ENCODE measurements at regions not wholly inside any gene's neighbourhood (a gene's known extent, or its start where the extent isn't known, plus 50 kb on each side); places are given as distances from the start of the nearest gene placed in this dataset.
"Not testable (repeated sequence)": the region's sequence is repeated elsewhere in the genome, so short reads cannot be mapped to it uniquely, and the experiment has no call there.

GRCh38 chr4:38416450-38417014 lies 247.5 kb upstream of the KLF3 start:
- TF ChIP-seq CTCF (IDR thresholded peaks at IDR 0.05; ENCODE audit: low read depth, low read length) = no peak
- no peak overlapping the region for H3K4me3 ChIP-seq (replicated peaks in 1 of 2; ENCODE audit: low read depth in 2 of 2, low read length in 2 of 2)
- DNase-seq (ENCODE audit: low read depth in 2 of 2) = no peak

GRCh38 chr4:38420254-38420653 lies 243.7 kb upstream of the KLF3 start:
- not testable (repeated sequence) for DNase-seq (ENCODE audit: low read depth in 2 of 2); H3K4me3 ChIP-seq (replicated peaks in 1 of 2; ENCODE audit: low read depth in 2 of 2, low read length in 2 of 2)

- DNase-seq (ENCODE audit: low read depth in 2 of 2) = no peak
- H3K4me3 ChIP-seq (replicated peaks in 1 of 2; ENCODE audit: low read depth in 2 of 2, low read length in 2 of 2) = no peak overlapping the region
- TF ChIP-seq CTCF (IDR thresholded peaks at IDR 0.05; ENCODE audit: low read depth, low read length) = no peak
These were observed 241.1 kb upstream of the KLF3 start for GRCh38 chr4:38422850-38423249.

- no peak overlapping the region for H3K4me3 ChIP-seq (replicated peaks in 1 of 2; ENCODE audit: low read depth in 2 of 2, low read length in 2 of 2)
- DNase-seq (ENCODE audit: low read depth in 2 of 2) = no peak
- no peak for TF ChIP-seq CTCF (IDR thresholded peaks at IDR 0.05; ENCODE audit: low read depth, low read length)
These were observed 239.7 kb upstream of the KLF3 start for GRCh38 chr4:38424151-38424871.

- no peak for TF ChIP-seq CTCF (IDR thresholded peaks at IDR 0.05; ENCODE audit: low read depth, low read length)
- H3K4me3 ChIP-seq (replicated peaks in 1 of 2; ENCODE audit: low read depth in 2 of 2, low read length in 2 of 2) = no peak overlapping the region
- no peak for DNase-seq (ENCODE audit: low read depth in 2 of 2)
These were observed 237.5 kb upstream of the KLF3 start for GRCh38 chr4:38426532-38426931.

GRCh38 chr4:38430841-38431240 lies 233.2 kb upstream of the KLF3 start:
- DNase-seq (ENCODE audit: low read depth in 2 of 2) = no peak
- no peak overlapping the region for H3K4me3 ChIP-seq (replicated peaks in 1 of 2; ENCODE audit: low read depth in 2 of 2, low read length in 2 of 2)
- TF ChIP-seq CTCF (IDR thresholded peaks at IDR 0.05; ENCODE audit: low read depth, low read length) = no peak

GRCh38 chr4:38442073-38442788 lies 221.8 kb upstream of the KLF3 start:
- no peak for TF ChIP-seq CTCF (IDR thresholded peaks at IDR 0.05; ENCODE audit: low read depth, low read length)
- no peak for DNase-seq (ENCODE audit: low read depth in 2 of 2)
- H3K4me3 ChIP-seq (replicated peaks in 1 of 2; ENCODE audit: low read depth in 2 of 2, low read length in 2 of 2) = no peak overlapping the region

Measured in cardiac fibroblast (primary cell).